ENCODE measurements at regions not wholly inside any gene's neighbourhood (a gene's known extent, or its start where the extent isn't known, plus 50 kb on each side); places are given as distances from the start of the nearest gene placed in this dataset.

- no peak for DNase-seq (ENCODE audit: low read depth)
- no peak overlapping the region for H3K4me3 ChIP-seq (ENCODE audit: low read depth, low read length)
- TF ChIP-seq MYC (IDR thresholded peaks at IDR 0.05; ENCODE audit: low read depth, low read length) (no peak), MAX (IDR thresholded peaks at IDR 0.05; ENCODE audit: low read depth, low read length) (no peak), CTCF (IDR thresholded peaks at IDR 0.05; ENCODE audit: low read depth, low read length) (no peak), POLR2A (IDR thresholded peaks at IDR 0.05; ENCODE audit: extremely low read depth, insufficient read length) (no peak)
Observed at GRCh38 chr18:33517950-33518349, 60.1 kb upstream of the ASXL3 start.

GRCh38 chr18:33513027-33513426 is 65.0 kb upstream of the ASXL3 start:
- H3K4me3 ChIP-seq (ENCODE audit: low read depth, low read length), result no peak overlapping the region
- TF ChIP-seq POLR2A (IDR thresholded peaks at IDR 0.05; ENCODE audit: extremely low read depth, insufficient read length) (no peak), CTCF (IDR thresholded peaks at IDR 0.05; ENCODE audit: low read depth, low read length) (no peak), MAX (IDR thresholded peaks at IDR 0.05; ENCODE audit: low read depth, low read length) (no peak), MYC (IDR thresholded peaks at IDR 0.05; ENCODE audit: low read depth, low read length) (no peak)
- no peak for DNase-seq (ENCODE audit: low read depth)

GRCh38 chr18:33507019-33507418 is 66.5 kb upstream of the CCDC178 start:
- TF ChIP-seq CTCF (IDR thresholded peaks at IDR 0.05; ENCODE audit: low read depth, low read length), result no peak
- TF ChIP-seq MAX (IDR thresholded peaks at IDR 0.05; ENCODE audit: low read depth, low read length), result no peak
- no peak for TF ChIP-seq MYC (IDR thresholded peaks at IDR 0.05; ENCODE audit: low read depth, low read length)
- no peak for DNase-seq (ENCODE audit: low read depth)
- H3K4me3 ChIP-seq (ENCODE audit: low read depth, low read length), result no peak overlapping the region

GRCh38 chr18:33505798-33506197 is 65.3 kb upstream of the CCDC178 start:
- H3K4me3 ChIP-seq (ENCODE audit: low read depth, low read length), result no peak overlapping the region
- no peak for DNase-seq (ENCODE audit: low read depth)
- TF ChIP-seq MAX (IDR thresholded peaks at IDR 0.05; ENCODE audit: low read depth, low read length) (no peak), MYC (IDR thresholded peaks at IDR 0.05; ENCODE audit: low read depth, low read length) (no peak), POLR2A (IDR thresholded peaks at IDR 0.05; ENCODE audit: extremely low read depth, insufficient read length) (no peak), CTCF (IDR thresholded peaks at IDR 0.05; ENCODE audit: low read depth, low read length) (no peak)

- no peak for DNase-seq (ENCODE audit: low read depth)
- H3K4me3 ChIP-seq (ENCODE audit: low read depth, low read length), result no peak overlapping the region
- no peak for TF ChIP-seq MYC (IDR thresholded peaks at IDR 0.05; ENCODE audit: low read depth, low read length)
- TF ChIP-seq MAX (IDR thresholded peaks at IDR 0.05; ENCODE audit: low read depth, low read length), result no peak
- TF ChIP-seq POLR2A (IDR thresholded peaks at IDR 0.05; ENCODE audit: extremely low read depth, insufficient read length), result no peak
- TF ChIP-seq CTCF (IDR thresholded peaks at IDR 0.05; ENCODE audit: low read depth, low read length), result no peak
Observed at GRCh38 chr18:33505297-33505696, 64.8 kb upstream of the CCDC178 start.

GRCh38 chr18:33495278-33495677 is 54.8 kb upstream of the CCDC178 start:
- H3K4me3 ChIP-seq (ENCODE audit: low read depth, low read length), result no peak overlapping the region
- no peak for TF ChIP-seq POLR2A (IDR thresholded peaks at IDR 0.05; ENCODE audit: extremely low read depth, insufficient read length)
- peak; percentile 32 for TF ChIP-seq CTCF (IDR thresholded peaks at IDR 0.05; ENCODE audit: low read depth, low read length)
- TF ChIP-seq MAX (IDR thresholded peaks at IDR 0.05; ENCODE audit: low read depth, low read length), result no peak
- no peak for TF ChIP-seq MYC (IDR thresholded peaks at IDR 0.05; ENCODE audit: low read depth, low read length)
- DNase-seq (ENCODE audit: low read depth), result peak; percentile 20
